GM12878 (cell line): ENCODE measurements at regions not wholly inside any gene's neighbourhood (a gene's known extent, or its start where the extent isn't known, plus 50 kb on each side); places are given as distances from the start of the nearest gene placed in this dataset.

Source experiments
- ATAC-seq: fragments of 200-7000 bp; cut with Tn5 transposase; 3 replicates; pipeline ENCODE4 v1.9.1; 2020; ENCODE audit warnings: mild to moderate bottlenecking, moderate library complexity
- BruUV-seq: library from RNA; stranded (reverse); fragments of 400-500 nt; replicated peaks from 2 replicates; lab custom pipeline; 2021; lab: Mats Ljungman, UMichigan
- CTCF ChIA-PET: fragments of 300-600 bp; sonication (Branson Sonifier 250); formaldehyde crosslinking; extraction: SDS; loops from one replicate; lab custom pipeline; 2021; ENCODE audit warnings: inconsistent platforms; lab: Yijun Ruan, JAX
- POLR2A ChIA-PET: fragments of 350-600 bp; formaldehyde crosslinking; extraction: SDS; loops from one replicate; lab custom pipeline; 2021; ENCODE audit warnings: inconsistent platforms; lab: Charles Lee
- RAD21 ChIA-PET: fragments of 300-600 bp; sonication (Branson Sonifier 250); formaldehyde crosslinking; loops from one replicate; lab custom pipeline; 2023; ENCODE audit warnings: antibody characterized with exemption; ENCODE audit not compliant: unreplicated experiment; lab: Charles Lee
- SMC1A ChIA-PET: fragments of 300-600 bp; sonication (Branson Sonifier 250); formaldehyde crosslinking; loops from one replicate; lab custom pipeline; 2023; ENCODE audit not compliant: unreplicated experiment, uncharacterized antibody; lab: Charles Lee
- DNase-seq: peaks from one replicate; pipeline ENCODE4 v3.0.0-alpha.2; 2011; ENCODE audit warnings: low read depth, low spot score
- FAIRE-seq: peaks from 3 replicates; lab custom pipeline; 2011; peaks lifted over from hg19 to GRCh38; lab: Jason Lieb, UNC
- H2AFZ ChIP-seq: 2 replicates; pipeline ENCODE4 v1.6.0; 2011; ENCODE audit warnings: low read depth, low read length, control low read depth; ENCODE audit not compliant: control insufficient read depth
- H3K27ac ChIP-seq: 2 replicates; pipeline ENCODE4 v1.5.1; 2011; ENCODE audit warnings: control low read depth; ENCODE audit not compliant: control insufficient read depth, insufficient read depth
- H3K27me3 ChIP-seq, 2 experiments: replicated peaks in 1 of 2; 2 replicates each; pipeline versions ENCODE4 v1.6.0 to v1.6.1; 2011; ENCODE audit warnings: low read length in 1 of 2; ENCODE audit not compliant: control insufficient read depth in 2 of 2, insufficient read depth in 2 of 2
- H3K36me3 ChIP-seq, 2 experiments: 2 replicates each; pipeline ENCODE4 v1.5.1; 2011; ENCODE audit warnings: low read length in 1 of 2; ENCODE audit not compliant: control insufficient read depth in 2 of 2, insufficient read depth in 2 of 2
- H3K4me1 ChIP-seq: 2 replicates; pipeline ENCODE4 v1.6.1; 2011; ENCODE audit warnings: mild to moderate bottlenecking, low read length, moderate library complexity, mixed read lengths; ENCODE audit not compliant: control insufficient read depth, insufficient read depth
- H3K4me2 ChIP-seq: 2 replicates; pipeline ENCODE4 v1.6.0; 2011; ENCODE audit warnings: control low read depth; ENCODE audit not compliant: control insufficient read depth, insufficient read depth
- H3K4me3 ChIP-seq: fragments of 200-600 bp; sonication (generic); 2 replicates; pipeline ENCODE4 v1.5.1; 2016
- H3K79me2 ChIP-seq: 2 replicates; pipeline ENCODE4 v1.6.0; 2011; ENCODE audit warnings: low read length; ENCODE audit not compliant: control insufficient read depth, insufficient read depth
- H3K9ac ChIP-seq: 2 replicates; pipeline ENCODE4 v1.8.0; 2011; ENCODE audit warnings: low read length, control low read depth, mixed read lengths; ENCODE audit not compliant: control insufficient read depth, insufficient read depth
- H3K9me3 ChIP-seq: replicated peaks from 3 replicates; pipeline ENCODE4 v1.5.1; 2011; ENCODE audit warnings: mild to moderate bottlenecking, low read length; ENCODE audit not compliant: control insufficient read depth, insufficient read depth
- H4K20me1 ChIP-seq: 2 replicates; pipeline ENCODE4 v1.6.0; 2011; ENCODE audit not compliant: control insufficient read depth, insufficient read depth
- ASH2L ChIP-seq: fragments of 300-600, 200-600 bp; sonication (generic); IDR thresholded peaks from 2 replicates; pipeline ENCODE4 v1.6.1; 2017; ENCODE audit warnings: low read depth, mild to moderate bottlenecking, borderline replicate concordance
- CHD4 ChIP-seq: fragments of 200-600 bp; sonication (generic); IDR thresholded peaks from 2 replicates; pipeline ENCODE4 v1.6.1; 2016; ENCODE audit warnings: mild to moderate bottlenecking
- E4F1 ChIP-seq: fragments of 450-650 bp; IDR thresholded peaks from 2 replicates; pipeline ENCODE4 v1.6.1; 2018; ENCODE audit warnings: borderline replicate concordance, mild to moderate bottlenecking; ENCODE audit not compliant: partially characterized antibody
- ELK1 ChIP-seq: IDR thresholded peaks from 2 replicates; pipeline ENCODE4 v1.6.1; 2012; ENCODE audit warnings: low read depth, low read length, improper control_type of control experiment
- HSF1 ChIP-seq: fragments of 150-350 bp; IDR thresholded peaks from 2 replicates; pipeline ENCODE4 v1.6.1; 2014; ENCODE audit warnings: mild to moderate bottlenecking, low read depth, low read length
- MAX ChIP-seq: IDR thresholded peaks from 2 replicates; pipeline ENCODE4 v1.6.1; 2012; ENCODE audit warnings: low read depth, low read length, improper control_type of control experiment
- NFXL1 ChIP-seq: fragments of 450-650 bp; IDR thresholded peaks from 2 replicates; pipeline ENCODE4 v1.6.1; 2017; ENCODE audit warnings: antibody characterized with exemption, mild to moderate bottlenecking, borderline replicate concordance
- RELA ChIP-seq: fragments of 450-650 bp; IDR thresholded peaks from 2 replicates; pipeline ENCODE4 v1.8.0; 2014; ENCODE audit warnings: borderline replicate concordance; ENCODE audit not compliant: partially characterized antibody
- RUNX3 ChIP-seq: IDR thresholded peaks from 2 replicates; pipeline ENCODE4 v1.6.1; 2012; ENCODE audit warnings: low read length, inconsistent platforms
- SREBF1 ChIP-seq: IDR thresholded peaks from 2 replicates; pipeline ENCODE4 v1.6.1; 2012; ENCODE audit warnings: mild to moderate bottlenecking, low read length
- SREBF2 ChIP-seq: IDR thresholded peaks from 2 replicates; pipeline ENCODE4 v1.6.1; 2012; ENCODE audit warnings: mild to moderate bottlenecking, low read length
- TCF12 ChIP-seq: IDR thresholded peaks from 2 replicates; pipeline ENCODE4 v1.6.1; 2011; ENCODE audit warnings: low read depth, mild to moderate bottlenecking, low read length
- WRNIP1 ChIP-seq: IDR thresholded peaks from 2 replicates; pipeline ENCODE4 v1.6.1; 2011; ENCODE audit warnings: low read depth, low read length, improper control_type of control experiment, borderline replicate concordance
- ZNF207 ChIP-seq: fragments of 450-650 bp; IDR thresholded peaks from 2 replicates; pipeline ENCODE4 v1.6.1; 2014; ENCODE audit warnings: antibody characterized with exemption, mild to moderate bottlenecking, borderline replicate concordance
- ZNF274 ChIP-seq: IDR thresholded peaks from one replicate; pipeline ENCODE4 v1.8.0; 2011; ENCODE audit not compliant: insufficient read length, insufficient read depth
- ZNF384 ChIP-seq: IDR thresholded peaks from 2 replicates; pipeline ENCODE4 v1.6.1; 2012; ENCODE audit warnings: low read depth, mild to moderate bottlenecking, low read length, improper control_type of control experiment, borderline replicate concordance
- WGBS: methylation state at CpG from one replicate; pipeline ENCODE4 v1.1.6; 2016; ENCODE audit warnings: low lambda C conversion rate; ENCODE audit not compliant: insufficient replicate concordance, insufficient coverage; ENCODE audit errors: missing lambda C conversion rate; 5-methylcytosine and 5-hydroxymethylcytosine counted together
- in situ Hi-C: fragments of 300-500 bp; cut with MboI; formaldehyde crosslinking; loops from 9 replicates; pipeline ENCODE4 v1.14.3; 2018; ENCODE audit warnings: mixed read lengths
- intact Hi-C: fragments of 100-400 bp; cut with micrococcal nuclease; formaldehyde crosslinking; loops from one replicate; pipeline ENCODE4 v1.14.2; 2022; ENCODE audit not compliant: unreplicated experiment

GRCh38 chr13:88417801-88418200, 746.6 kb downstream of the SLITRK5 start:
- H3K36me3 ChIP-seq = no peaks in the 10 kb centered on the region
- no peaks in the 10 kb centered on the region for H3K4me1 ChIP-seq
- intact Hi-C loops = no loop called here
- no TSS peak for BruUV-seq
- DNase-seq (no peak), ATAC-seq (no peak), FAIRE-seq (no peak)
- no peak overlapping the region for H3K9ac ChIP-seq
- H3K4me3 ChIP-seq = no peak overlapping the region
- H3K9me3 ChIP-seq = no peaks in the 10 kb centered on the region
- SMC1A ChIA-PET = interaction anchor here (1.4 to 1.5 kb wide), 2 partner anchors 7 to 9 kb away, joined by 3 read pairs; no protein-coding TSS in a partner anchor
- no peak for TF ChIP-seq RUNX3
- TF ChIP-seq E4F1 = no peak
- no peak for TF ChIP-seq ZNF207
- no peak for TF ChIP-seq TCF12
- TF ChIP-seq ASH2L = no peak
- no peak for TF ChIP-seq ZNF274
- TF ChIP-seq SREBF1 = no peak
- no peak for TF ChIP-seq CHD4
- TF ChIP-seq SREBF2 = no peak
- no peak for TF ChIP-seq ZNF384
- TF ChIP-seq HSF1 = no peak
- TF ChIP-seq WRNIP1 = no peak
- no peak for TF ChIP-seq RELA
- TF ChIP-seq NFXL1 = no peak
- TF ChIP-seq ELK1 = no peak
- no peak for TF ChIP-seq MAX
- H2AFZ ChIP-seq = no peak overlapping the region
- RAD21 ChIA-PET = no interaction called here
- H3K4me2 ChIP-seq = no peak overlapping the region
- no peaks in the 10 kb centered on the region for H3K79me2 ChIP-seq
- POLR2A ChIA-PET = no interaction called here
- in situ Hi-C loops = no loop called here
- H3K27me3 ChIP-seq = no peaks in the 10 kb centered on the region
- CTCF ChIA-PET = interaction anchor here (0.6 to 0.7 kb wide), 2 partner anchors 10 to 12 kb away, joined by 3 to 4 read pairs; no protein-coding TSS in a partner anchor
- no peak overlapping the region for H3K27ac ChIP-seq
- H4K20me1 ChIP-seq = no peaks in the 10 kb centered on the region
- 0% methylated on average over 1 of the region's 1 CpG for WGBS
